NB4 (cell line): ENCODE measurements at regions not wholly inside any gene's neighbourhood (a gene's known extent, or its start where the extent isn't known, plus 50 kb on each side); places are given as distances from the start of the nearest gene placed in this dataset.

Experiments
- MAX ChIP-seq: IDR thresholded peaks from 2 replicates; pipeline ENCODE4 v1.6.1; 2011; ENCODE audit warnings: low read depth, low read length
- MYC ChIP-seq: IDR thresholded peaks from 2 replicates; pipeline ENCODE4 v1.6.1; 2011; ENCODE audit warnings: low read depth, low read length
- POLR2A ChIP-seq: IDR thresholded peaks from 2 replicates; pipeline ENCODE4 v1.6.1; 2011; ENCODE audit warnings: mild to moderate bottlenecking; ENCODE audit not compliant: insufficient read length; ENCODE audit errors: extremely low read depth
- TF ChIP-seq, protein P1 (sequence below): IDR thresholded peaks from one replicate; pipeline ENCODE4 v1.5.1; 2012; ENCODE audit warnings: low read depth, low read length

DNA sequence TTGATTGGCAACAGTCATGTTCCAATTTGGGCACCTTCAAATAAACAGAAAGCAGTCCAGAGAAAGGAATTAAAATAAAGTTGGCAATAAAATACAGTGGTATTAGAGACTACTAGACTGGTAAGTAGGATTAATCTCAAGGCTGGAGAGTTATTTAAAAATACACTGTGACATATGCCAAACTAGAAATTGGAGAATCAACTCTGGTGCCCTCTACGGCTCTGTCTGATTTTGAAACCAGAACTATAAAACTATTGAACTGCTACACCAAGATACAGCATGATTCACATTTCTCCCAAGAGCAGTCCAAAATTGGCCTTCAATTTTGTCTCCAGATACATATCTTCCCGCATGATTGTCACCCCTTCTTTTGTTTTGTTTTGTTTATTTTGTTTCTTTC is 78.7 kb upstream of the FAM47B start:
- TF ChIP-seq POLR2A = no peak
- TF ChIP-seq, protein P1, sequence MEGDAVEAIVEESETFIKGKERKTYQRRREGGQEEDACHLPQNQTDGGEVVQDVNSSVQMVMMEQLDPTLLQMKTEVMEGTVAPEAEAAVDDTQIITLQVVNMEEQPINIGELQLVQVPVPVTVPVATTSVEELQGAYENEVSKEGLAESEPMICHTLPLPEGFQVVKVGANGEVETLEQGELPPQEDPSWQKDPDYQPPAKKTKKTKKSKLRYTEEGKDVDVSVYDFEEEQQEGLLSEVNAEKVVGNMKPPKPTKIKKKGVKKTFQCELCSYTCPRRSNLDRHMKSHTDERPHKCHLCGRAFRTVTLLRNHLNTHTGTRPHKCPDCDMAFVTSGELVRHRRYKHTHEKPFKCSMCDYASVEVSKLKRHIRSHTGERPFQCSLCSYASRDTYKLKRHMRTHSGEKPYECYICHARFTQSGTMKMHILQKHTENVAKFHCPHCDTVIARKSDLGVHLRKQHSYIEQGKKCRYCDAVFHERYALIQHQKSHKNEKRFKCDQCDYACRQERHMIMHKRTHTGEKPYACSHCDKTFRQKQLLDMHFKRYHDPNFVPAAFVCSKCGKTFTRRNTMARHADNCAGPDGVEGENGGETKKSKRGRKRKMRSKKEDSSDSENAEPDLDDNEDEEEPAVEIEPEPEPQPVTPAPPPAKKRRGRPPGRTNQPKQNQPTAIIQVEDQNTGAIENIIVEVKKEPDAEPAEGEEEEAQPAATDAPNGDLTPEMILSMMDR = no peak
- no peak for TF ChIP-seq MAX
- no peak for TF ChIP-seq MYC
